ENCODE measurements at regions not wholly inside any gene's neighbourhood (a gene's known extent, or its start where the extent isn't known, plus 50 kb on each side); places are given as distances from the start of the nearest gene placed in this dataset.

- no peak overlapping the region for H3K27ac ChIP-seq (ENCODE audit: low read length)
- WGBS (ENCODE audit: insufficient coverage): no CpG with 5 or more reads among the region's 1 CpG
Observed at GRCh38 chr4:89579771-89580170, 257.2 kb downstream of the SNCA start.

GRCh38 chr4:89576246-89576645 is 260.7 kb downstream of the SNCA start:
- Histone ChIP-seq H3K27ac (ENCODE audit: low read length) (no peak overlapping the region), H3K4me1 (ENCODE audit: control insufficient read depth, insufficient read depth, low read length) (no peaks in the 10 kb centered on the region), H3K36me3 (ENCODE audit: control insufficient read depth, insufficient read depth, low read length) (no peaks in the 10 kb centered on the region), H3K4me3 (ENCODE audit: low read length) (no peak overlapping the region), H3K27me3 (ENCODE audit: control insufficient read depth, insufficient read depth, low read length) (no peaks in the 10 kb centered on the region), H3K9me3 (replicated peaks; ENCODE audit: control insufficient read depth, low read depth, low read length) (no peaks in the 10 kb centered on the region)
- no peak for DNase-seq

More at GRCh38 chr4:89579771-89580170, 257.2 kb downstream of the SNCA start:
- no peak for DNase-seq
- no peaks in the 10 kb centered on the region for H3K9me3 ChIP-seq (replicated peaks; ENCODE audit: control insufficient read depth, low read depth, low read length)
- H3K4me1 ChIP-seq (ENCODE audit: control insufficient read depth, insufficient read depth, low read length): no peaks in the 10 kb centered on the region
- H3K27me3 ChIP-seq (ENCODE audit: control insufficient read depth, insufficient read depth, low read length): no peaks in the 10 kb centered on the region
- no peaks in the 10 kb centered on the region for H3K36me3 ChIP-seq (ENCODE audit: control insufficient read depth, insufficient read depth, low read length)
- no peak overlapping the region for H3K4me3 ChIP-seq (ENCODE audit: low read length)

- Histone ChIP-seq H3K4me1 (ENCODE audit: control insufficient read depth, insufficient read depth, low read length) (no peaks in the 10 kb centered on the region), H3K27ac (ENCODE audit: low read length) (no peak overlapping the region), H3K4me3 (ENCODE audit: low read length) (no peak overlapping the region), H3K9me3 (replicated peaks; ENCODE audit: control insufficient read depth, low read depth, low read length) (no peaks in the 10 kb centered on the region), H3K36me3 (ENCODE audit: control insufficient read depth, insufficient read depth, low read length) (no peaks in the 10 kb centered on the region), H3K27me3 (ENCODE audit: control insufficient read depth, insufficient read depth, low read length) (no peaks in the 10 kb centered on the region)
- DNase-seq: no peak
- no CpG with 5 or more reads among the region's 1 CpG for WGBS (ENCODE audit: insufficient coverage)
Observed at GRCh38 chr4:89575840-89576239, 261.1 kb downstream of the SNCA start.

- no peak for DNase-seq
- H3K4me3 ChIP-seq (ENCODE audit: low read length): no peak overlapping the region
- H3K27ac ChIP-seq (ENCODE audit: low read length): no peak overlapping the region
- H3K9me3 ChIP-seq (replicated peaks; ENCODE audit: control insufficient read depth, low read depth, low read length): no peaks in the 10 kb centered on the region
- H3K36me3 ChIP-seq (ENCODE audit: control insufficient read depth, insufficient read depth, low read length): no peaks in the 10 kb centered on the region
- no CpG with 5 or more reads among the region's 1 CpG for WGBS (ENCODE audit: insufficient coverage)
- H3K27me3 ChIP-seq (ENCODE audit: control insufficient read depth, insufficient read depth, low read length): no peaks in the 10 kb centered on the region
- H3K4me1 ChIP-seq (ENCODE audit: control insufficient read depth, insufficient read depth, low read length): no peaks in the 10 kb centered on the region
Observed at GRCh38 chr4:89574176-89574575, 262.8 kb downstream of the SNCA start.

GRCh38 chr4:89573656-89574055 is 263.3 kb downstream of the SNCA start:
- Histone ChIP-seq H3K36me3 (ENCODE audit: control insufficient read depth, insufficient read depth, low read length) (no peaks in the 10 kb centered on the region), H3K9me3 (replicated peaks; ENCODE audit: control insufficient read depth, low read depth, low read length) (no peaks in the 10 kb centered on the region), H3K4me3 (ENCODE audit: low read length) (no peak overlapping the region), H3K27ac (ENCODE audit: low read length) (no peak overlapping the region), H3K27me3 (ENCODE audit: control insufficient read depth, insufficient read depth, low read length) (no peaks in the 10 kb centered on the region), H3K4me1 (ENCODE audit: control insufficient read depth, insufficient read depth, low read length) (no peaks in the 10 kb centered on the region)
- no CpG with 5 or more reads among the region's 1 CpG for WGBS (ENCODE audit: insufficient coverage)
- DNase-seq: no peak

GRCh38 chr4:89572224-89572858 is 264.6 kb downstream of the SNCA start:
- Histone ChIP-seq H3K27me3 (ENCODE audit: control insufficient read depth, insufficient read depth, low read length) (no peaks in the 10 kb centered on the region), H3K4me3 (ENCODE audit: low read length) (no peak overlapping the region), H3K9me3 (replicated peaks; ENCODE audit: control insufficient read depth, low read depth, low read length) (no peaks in the 10 kb centered on the region), H3K36me3 (ENCODE audit: control insufficient read depth, insufficient read depth, low read length) (no peaks in the 10 kb centered on the region), H3K27ac (ENCODE audit: low read length) (no peak overlapping the region), H3K4me1 (ENCODE audit: control insufficient read depth, insufficient read depth, low read length) (no peaks in the 10 kb centered on the region)
- no CpG with 5 or more reads among the region's 2 CpGs for WGBS (ENCODE audit: insufficient coverage)
- DNase-seq: peak; percentile 46

GRCh38 chr4:89570931-89571330 is 263.3 kb upstream of the GPRIN3 start:
- H3K4me1 ChIP-seq (ENCODE audit: control insufficient read depth, insufficient read depth, low read length): no peaks in the 10 kb centered on the region
- H3K4me3 ChIP-seq (ENCODE audit: low read length): no peak overlapping the region
- H3K27ac ChIP-seq (ENCODE audit: low read length): no peak overlapping the region
- no peak for DNase-seq
- no peaks in the 10 kb centered on the region for H3K36me3 ChIP-seq (ENCODE audit: control insufficient read depth, insufficient read depth, low read length)
- no CpG with 5 or more reads among the region's 1 CpG for WGBS (ENCODE audit: insufficient coverage)
- H3K9me3 ChIP-seq (replicated peaks; ENCODE audit: control insufficient read depth, low read depth, low read length): no peaks in the 10 kb centered on the region
- no peaks in the 10 kb centered on the region for H3K27me3 ChIP-seq (ENCODE audit: control insufficient read depth, insufficient read depth, low read length)

- Histone ChIP-seq H3K36me3 (ENCODE audit: control insufficient read depth, insufficient read depth, low read length) (no peaks in the 10 kb centered on the region), H3K27ac (ENCODE audit: low read length) (no peak overlapping the region), H3K4me3 (ENCODE audit: low read length) (no peak overlapping the region), H3K9me3 (replicated peaks; ENCODE audit: control insufficient read depth, low read depth, low read length) (no peaks in the 10 kb centered on the region), H3K27me3 (ENCODE audit: control insufficient read depth, insufficient read depth, low read length) (no peaks in the 10 kb centered on the region), H3K4me1 (ENCODE audit: control insufficient read depth, insufficient read depth, low read length) (no peaks in the 10 kb centered on the region)
- WGBS (ENCODE audit: insufficient coverage): 91% methylated on average over 7 of the region's 7 CpGs
- no peak for DNase-seq
Observed at GRCh38 chr4:89567936-89568335, 260.3 kb upstream of the GPRIN3 start.

- Histone ChIP-seq H3K9me3 (replicated peaks; ENCODE audit: control insufficient read depth, low read depth, low read length) (no peaks in the 10 kb centered on the region), H3K27me3 (ENCODE audit: control insufficient read depth, insufficient read depth, low read length) (no peaks in the 10 kb centered on the region)
- WGBS (ENCODE audit: insufficient coverage): no CpG with 5 or more reads among the region's 2 CpGs
Observed at GRCh38 chr4:89563431-89563830, 255.8 kb upstream of the GPRIN3 start.

GRCh38 chr4:89562746-89563145 is 255.1 kb upstream of the GPRIN3 start:
- DNase-seq: no peak
- no peak overlapping the region for H3K27ac ChIP-seq (ENCODE audit: low read length)
- H3K9me3 ChIP-seq (replicated peaks; ENCODE audit: control insufficient read depth, low read depth, low read length): no peaks in the 10 kb centered on the region
- H3K4me3 ChIP-seq (ENCODE audit: low read length): no peak overlapping the region
- no CpG with 5 or more reads among the region's 3 CpGs for WGBS (ENCODE audit: insufficient coverage)
- H3K4me1 ChIP-seq (ENCODE audit: control insufficient read depth, insufficient read depth, low read length): no peaks in the 10 kb centered on the region
- no peaks in the 10 kb centered on the region for H3K36me3 ChIP-seq (ENCODE audit: control insufficient read depth, insufficient read depth, low read length)
- no peaks in the 10 kb centered on the region for H3K27me3 ChIP-seq (ENCODE audit: control insufficient read depth, insufficient read depth, low read length)

More at GRCh38 chr4:89563431-89563830, 255.8 kb upstream of the GPRIN3 start:
- no peak overlapping the region for H3K27ac ChIP-seq (ENCODE audit: low read length)
- H3K4me3 ChIP-seq (ENCODE audit: low read length): no peak overlapping the region
- DNase-seq: no peak
- no peaks in the 10 kb centered on the region for H3K4me1 ChIP-seq (ENCODE audit: control insufficient read depth, insufficient read depth, low read length)
- H3K36me3 ChIP-seq (ENCODE audit: control insufficient read depth, insufficient read depth, low read length): no peaks in the 10 kb centered on the region

GRCh38 chr4:89561048-89561447 is 253.4 kb upstream of the GPRIN3 start:
- WGBS (ENCODE audit: insufficient coverage): no CpG with 5 or more reads among the region's 2 CpGs
- no peaks in the 10 kb centered on the region for H3K27me3 ChIP-seq (ENCODE audit: control insufficient read depth, insufficient read depth, low read length)
- no peak for DNase-seq

More at GRCh38 chr4:89561048-89561447, 253.4 kb upstream of the GPRIN3 start:
- Histone ChIP-seq H3K27ac (ENCODE audit: low read length) (no peak overlapping the region), H3K36me3 (ENCODE audit: control insufficient read depth, insufficient read depth, low read length) (no peaks in the 10 kb centered on the region), H3K4me3 (ENCODE audit: low read length) (no peak overlapping the region), H3K9me3 (replicated peaks; ENCODE audit: control insufficient read depth, low read depth, low read length) (no peaks in the 10 kb centered on the region), H3K4me1 (ENCODE audit: control insufficient read depth, insufficient read depth, low read length) (no peaks in the 10 kb centered on the region)
